HG03354 (cell line): ENCODE measurements at regions not wholly inside any gene's neighbourhood (a gene's known extent, or its start where the extent isn't known, plus 50 kb on each side); places are given as distances from the start of the nearest gene placed in this dataset.
"Not testable (repeated sequence)": the region's sequence is repeated elsewhere in the genome, so short reads cannot be mapped to it uniquely, and the experiment has no call there.

Experiments used
- ATAC-seq: cut with Tn5 transposase; IDR thresholded peaks from one replicate; pipeline ENCODE4 v1.9.1; 2021; ENCODE audit warnings: mild to moderate bottlenecking; ENCODE audit not compliant: unreplicated experiment, poor library complexity, severe bottlenecking

DNA sequence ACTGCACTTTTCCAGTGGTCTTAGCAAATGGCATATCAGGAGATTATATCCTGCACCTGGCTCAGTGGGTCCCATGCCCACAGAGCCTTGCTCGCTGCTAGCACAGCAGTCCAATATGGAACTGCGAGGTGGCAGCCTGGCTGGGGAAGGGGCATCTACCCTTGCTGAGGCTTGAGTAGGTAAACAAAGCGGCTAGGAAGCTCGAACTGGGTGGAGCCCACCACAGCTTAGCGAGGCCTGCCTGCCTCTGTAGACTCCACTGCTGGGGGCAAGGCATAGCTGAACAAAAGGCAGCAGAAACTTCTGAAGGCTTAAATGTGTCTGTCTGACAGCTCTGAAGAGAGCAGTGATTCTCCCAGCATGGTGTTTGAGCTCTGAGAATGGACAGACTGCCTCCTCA is 71.0 kb upstream of the IRX4 start:
- not testable (repeated sequence) for ATAC-seq

DNA sequence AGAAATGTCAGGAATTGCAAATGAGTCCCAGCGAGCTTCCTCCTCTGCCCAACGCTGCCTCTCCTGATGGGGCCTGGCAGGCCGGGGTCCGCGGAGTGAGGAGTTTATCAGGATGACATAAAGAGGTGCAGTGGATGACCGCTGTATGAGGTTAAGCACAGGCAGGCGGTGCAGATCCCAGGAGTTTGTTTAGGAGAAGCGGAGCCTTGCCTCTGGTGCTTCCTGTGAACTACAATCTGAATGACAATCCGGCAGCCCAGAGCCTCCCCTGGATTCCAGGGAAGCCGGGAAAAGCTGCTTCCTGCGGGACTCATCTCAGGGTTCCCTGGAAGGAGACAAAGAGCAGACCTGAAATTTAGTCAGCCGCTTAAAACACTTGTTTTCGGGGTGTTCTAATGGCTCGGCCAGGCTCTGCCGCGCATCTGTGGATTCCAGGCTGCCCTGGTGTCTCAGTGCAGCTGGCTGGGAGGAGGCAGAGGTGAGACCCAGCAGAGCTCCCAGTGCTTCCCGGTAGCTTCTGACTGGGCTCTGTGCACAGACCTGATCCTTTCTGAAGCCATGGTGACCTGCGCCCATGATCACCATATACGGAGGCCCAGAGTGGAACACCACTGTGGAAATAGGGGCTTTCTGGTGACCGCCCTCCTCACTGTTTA is 69.8 kb upstream of the IRX4 start:
- ATAC-seq, result no peak

DNA sequence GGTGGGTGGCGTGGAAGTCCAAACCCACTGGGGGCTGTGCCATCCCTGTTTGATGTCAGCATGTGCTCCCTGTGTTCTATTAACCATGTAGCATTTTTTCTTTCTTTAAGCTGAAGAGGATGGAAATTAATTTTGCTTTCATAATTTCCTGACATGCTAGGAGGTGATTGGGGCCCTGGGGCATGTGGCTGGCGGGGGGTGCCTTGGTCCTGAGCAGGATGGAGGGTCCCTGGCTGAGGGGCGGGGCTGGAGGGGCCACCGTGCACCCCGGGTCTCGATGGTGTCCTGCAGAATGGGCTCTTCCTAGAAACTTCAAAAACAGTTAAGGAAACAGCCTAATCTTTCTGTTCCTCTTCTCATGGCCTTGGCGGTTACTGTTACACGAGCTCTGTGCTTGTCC is 69.3 kb upstream of the IRX4 start:
- ATAC-seq, result no peak

GRCh38 chr5:1951165-1951816 is 68.6 kb upstream of the IRX4 start:
- ATAC-seq, result no peak

DNA sequence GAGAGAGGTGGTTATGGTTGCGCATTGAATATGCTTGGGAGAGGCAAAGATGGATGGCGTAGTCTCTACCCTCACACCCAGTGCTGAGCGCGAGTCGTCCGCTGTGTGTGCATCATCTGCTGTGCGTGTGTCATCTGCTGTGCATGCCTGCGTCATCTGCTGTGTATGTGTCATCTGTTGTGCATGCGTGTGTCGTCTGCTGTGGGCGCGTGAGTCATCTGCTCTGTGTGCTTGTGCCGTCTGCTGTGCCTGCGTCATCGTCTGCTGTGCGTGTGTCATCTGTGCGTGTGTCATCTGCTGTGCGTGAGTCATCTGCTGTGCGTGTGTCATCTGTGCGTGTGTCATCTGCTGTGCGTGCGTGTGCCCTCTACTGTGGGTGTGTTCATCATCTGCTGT is 68.0 kb upstream of the IRX4 start:
- no peak for ATAC-seq

GRCh38 chr5:1950096-1950707 is 67.5 kb upstream of the IRX4 start:
- no peak for ATAC-seq

DNA sequence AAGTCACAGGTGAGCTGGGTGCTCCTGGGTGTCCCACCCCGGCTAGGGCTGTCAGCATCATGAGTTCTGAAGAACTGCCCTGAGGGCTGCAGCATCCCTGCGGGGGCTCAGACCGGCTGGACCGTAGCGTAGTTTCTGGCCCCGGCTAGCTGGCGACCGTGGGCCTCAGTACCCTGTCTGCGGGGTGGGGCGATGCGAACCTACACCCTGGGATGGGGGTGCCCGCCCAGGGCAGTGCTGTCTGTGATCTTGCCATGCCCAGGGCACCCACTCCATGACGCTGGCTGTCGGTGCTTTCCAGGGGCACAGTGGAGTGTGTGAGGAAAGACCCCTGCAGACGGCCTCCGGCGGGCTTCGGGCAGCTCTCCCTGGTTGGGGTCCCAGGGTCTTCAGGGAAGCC is 66.5 kb upstream of the IRX4 start:
- ATAC-seq, result no peak

DNA sequence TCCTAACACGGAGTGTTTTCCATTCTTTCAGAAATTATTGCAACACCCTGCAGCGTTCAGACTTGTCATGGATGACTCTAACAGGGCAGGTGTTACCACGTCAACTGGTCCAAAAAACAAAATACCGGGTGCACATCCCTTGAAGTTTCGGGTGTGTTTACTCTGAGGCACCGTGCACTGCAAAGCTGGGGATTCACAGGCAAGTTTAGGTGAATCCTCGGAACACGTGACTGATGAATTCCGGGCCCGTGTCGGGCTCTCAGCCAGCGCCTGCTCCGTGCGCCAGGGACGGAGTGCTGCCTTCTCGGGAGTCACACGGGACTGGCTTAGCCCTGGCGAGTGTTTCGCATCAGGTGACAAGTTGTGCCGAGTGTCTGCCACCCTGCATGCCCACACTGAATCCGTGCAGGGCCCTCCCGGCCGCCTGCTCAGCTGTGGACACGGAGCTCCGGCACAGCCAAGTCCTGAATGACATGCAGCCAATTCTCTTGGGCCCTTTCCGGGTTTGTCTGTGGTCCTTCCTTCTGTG is 66.0 kb upstream of the IRX4 start:
- no peak for ATAC-seq

DNA sequence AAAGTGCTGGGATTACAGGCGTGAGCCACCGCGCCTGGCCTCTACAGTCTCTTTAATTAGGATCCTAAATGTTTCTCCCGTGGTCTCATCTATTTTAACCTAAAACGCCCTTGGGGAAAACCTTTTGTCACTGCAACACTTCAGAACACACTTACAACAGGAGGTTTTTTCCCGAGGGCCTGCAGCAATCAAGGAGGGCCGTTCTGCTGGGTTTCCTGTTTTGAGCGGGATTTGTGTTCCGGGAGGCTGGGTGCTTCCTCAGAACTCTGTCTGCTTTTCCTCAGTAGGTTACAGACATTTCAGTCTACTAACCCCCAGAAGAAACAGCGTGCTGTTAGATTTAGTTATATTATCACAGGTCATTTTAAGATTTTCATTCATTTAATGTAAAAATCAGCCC is 65.4 kb upstream of the IRX4 start:
- no peak for ATAC-seq

DNA sequence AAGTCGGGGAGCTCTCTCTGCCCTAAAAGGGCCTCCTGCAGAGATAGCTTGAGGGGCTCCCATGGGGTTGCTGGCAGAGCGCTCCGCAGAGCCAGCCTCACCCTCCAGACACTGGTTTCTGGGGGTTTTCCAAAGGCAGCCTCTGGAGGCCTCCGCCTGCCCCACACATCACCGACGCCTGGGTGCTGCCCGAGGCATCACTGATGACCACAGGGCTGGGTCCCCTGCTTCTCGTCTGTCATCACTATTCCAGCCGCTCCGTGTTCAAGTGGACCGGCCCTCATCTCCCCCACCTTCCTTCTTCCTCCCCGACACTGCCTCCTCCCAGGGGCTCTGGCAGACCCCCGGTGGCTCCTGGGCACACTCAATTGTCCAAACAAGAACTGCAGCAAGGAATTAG is 64.1 kb upstream of the IRX4 start:
- ATAC-seq, result no peak

- ATAC-seq, result no peak
These were observed 63.5 kb upstream of the IRX4 start for GRCh38 chr5:1946122-1946677.

GRCh38 chr5:1945606-1946005 is 62.9 kb upstream of the IRX4 start:
- ATAC-seq, result no peak

- ATAC-seq, result no peak
These were observed 61.7 kb upstream of the IRX4 start for GRCh38 chr5:1944408-1944807.

DNA sequence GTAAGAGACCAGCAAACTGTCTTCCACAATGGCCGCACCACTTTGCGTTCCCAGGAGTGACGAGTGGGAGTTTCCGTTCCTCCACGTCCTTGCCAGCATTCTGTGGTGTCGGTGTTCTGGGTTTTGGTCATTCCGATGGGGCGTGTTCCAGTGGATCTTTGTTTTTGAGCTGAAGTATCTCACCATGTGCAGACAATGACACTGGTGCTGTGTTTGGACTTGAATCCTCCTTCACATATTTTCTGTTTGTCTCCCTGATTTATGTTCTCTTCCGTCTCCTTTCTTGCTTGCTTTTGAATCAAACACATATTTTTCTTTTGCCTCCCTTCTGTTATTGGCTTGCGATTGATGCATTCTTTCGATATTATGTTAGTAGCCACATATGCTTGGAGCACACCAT is 60.8 kb upstream of the IRX4 start:
- ATAC-seq, result no peak

DNA sequence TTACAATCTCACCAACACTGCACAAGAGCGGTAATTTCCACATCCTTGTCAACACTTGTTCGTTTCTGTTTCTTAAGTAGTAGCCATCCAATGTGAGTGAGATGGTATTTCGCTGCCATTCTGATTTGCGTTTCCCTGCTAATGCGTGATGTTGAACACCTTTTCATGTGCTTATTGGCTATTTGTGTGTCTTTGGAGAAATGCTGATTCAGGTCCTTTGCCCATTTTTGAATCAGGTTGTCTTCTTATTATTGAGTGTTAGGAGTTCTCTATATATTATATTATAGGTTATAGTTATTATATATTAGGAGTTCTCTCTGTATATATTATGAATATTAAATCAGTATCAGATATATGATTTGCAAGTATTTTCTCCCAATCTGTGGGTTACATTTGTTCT is 59.9 kb upstream of the IRX4 start:
- ATAC-seq, result no peak

GRCh38 chr5:1942158-1942557 is 59.4 kb upstream of the IRX4 start:
- ATAC-seq, result no peak

DNA sequence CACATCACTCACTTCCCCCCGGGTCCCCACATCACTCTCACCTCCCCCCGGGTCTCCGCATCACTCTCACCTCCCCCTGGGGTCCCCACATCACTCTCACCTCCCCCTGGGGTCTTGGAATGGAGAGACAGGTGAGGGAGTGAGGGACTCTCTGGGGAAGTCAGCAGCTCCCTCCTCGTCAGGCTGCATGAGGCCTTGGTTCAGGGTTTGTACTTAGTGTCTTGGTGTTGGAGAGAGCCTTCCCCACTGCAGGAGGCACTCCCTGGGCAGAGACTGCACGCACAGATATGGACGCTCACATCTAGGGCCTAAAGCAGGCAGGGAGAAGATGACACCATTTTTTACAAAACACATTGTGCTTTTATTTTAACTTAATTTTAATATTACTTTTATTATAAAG is 56.5 kb upstream of the IRX4 start:
- no peak for ATAC-seq

DNA sequence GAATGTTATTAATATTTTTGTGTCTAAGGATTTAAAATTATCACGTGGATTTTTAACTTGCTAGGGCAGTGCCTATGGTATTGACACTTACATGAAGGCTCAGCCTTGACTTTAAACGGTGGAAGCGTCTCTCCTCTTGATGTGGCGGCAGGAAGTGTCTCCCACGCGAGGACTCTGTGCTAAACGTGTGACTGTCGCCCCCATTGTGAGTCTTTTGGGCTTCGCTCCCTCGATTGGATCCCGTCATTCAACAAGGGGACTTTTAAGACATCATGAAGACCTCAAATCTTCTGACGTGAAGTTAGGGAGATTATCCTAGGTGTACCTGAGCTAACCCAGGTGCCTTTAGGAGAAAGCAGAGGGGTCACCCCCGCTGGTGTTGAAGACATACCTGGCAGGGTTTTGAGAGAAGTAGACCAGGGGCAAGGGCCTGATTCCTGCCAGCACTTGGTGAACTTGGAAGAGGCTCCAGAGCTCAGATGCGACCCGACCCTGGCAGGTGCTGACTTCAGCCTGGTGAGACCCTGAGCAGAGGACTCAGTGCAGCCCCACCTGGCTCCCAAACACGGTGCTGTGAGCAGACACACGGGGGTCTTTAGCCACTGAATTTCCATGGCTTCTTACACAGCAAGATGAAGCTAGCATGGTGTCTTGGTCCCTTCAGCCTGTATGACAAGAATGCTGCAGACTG is 55.7 kb upstream of the IRX4 start:
- no peak for ATAC-seq

GRCh38 chr5:1937590-1937989 is 54.9 kb upstream of the IRX4 start:
- no peak for ATAC-seq

DNA sequence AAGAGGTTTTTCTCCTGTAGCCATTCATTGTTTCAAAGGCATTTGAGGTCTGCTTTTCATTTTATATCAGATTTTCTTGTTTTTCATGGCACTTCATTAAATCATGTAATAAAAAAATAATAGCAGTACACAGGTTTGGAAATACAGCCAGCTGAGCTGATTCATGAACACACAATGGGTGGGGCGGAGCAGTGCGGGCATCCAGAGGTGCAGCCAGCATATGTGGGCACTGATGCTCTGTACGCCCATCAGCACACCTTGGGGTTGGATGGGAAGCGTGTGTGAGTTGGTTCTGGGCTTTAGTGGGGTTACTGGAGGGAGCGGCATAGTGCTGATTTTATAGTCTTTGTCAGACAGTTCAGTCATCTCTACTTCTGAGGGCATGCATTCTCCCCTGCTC is 54.2 kb upstream of the IRX4 start:
- ATAC-seq, result no peak
